Adrenal gland (tissue), 9 donors: ENCODE measurements at regions not wholly inside any gene's neighbourhood (a gene's known extent, or its start where the extent isn't known, plus 50 kb on each side); places are given as distances from the start of the nearest gene placed in this dataset.

Source experiments
- DNase-seq, 7 donors: peaks; one replicate each; pipeline ENCODE4 v3.0.0-alpha.2; 2019 to 2020
- H3K27ac ChIP-seq, 5 donors: fragments of 200-600 bp; sonication (generic) in 4 of 5; 1 replicate in 3 of 5; 2 replicates in 2 of 5; pipeline versions ENCODE4 v1.5.1 to v1.8.0; 2016 to 2020; ENCODE audit warnings: mild to moderate bottlenecking in 1 of 5
- H3K27me3 ChIP-seq: fragments of 200-600 bp; 2 replicates; pipeline ENCODE4 v1.8.0; 2021
- H3K36me3 ChIP-seq, 2 donors: fragments of 200-600 bp; replicated peaks in 1 of 2; 1 replicate in 1 of 2; 2 replicates in 1 of 2; pipeline versions ENCODE4 v1.5.1 to v1.8.0; 2018 to 2022
- H3K4me1 ChIP-seq, 2 donors: fragments of 200-600 bp; replicated peaks in 1 of 2; 1 replicate in 1 of 2; 2 replicates in 1 of 2; pipeline versions ENCODE4 v1.5.1 to v1.8.0; 2018 to 2021
- H3K4me3 ChIP-seq, 4 donors: fragments of 200-600 bp; sonication (generic) in 3 of 4; one replicate each; pipeline ENCODE4 v1.5.1; 2016 to 2018
- H3K9me3 ChIP-seq, 3 donors: fragments of 200-600 bp; sonication (generic) in 1 of 3; replicated peaks in 1 of 3; 1 replicate in 2 of 3; 2 replicates in 1 of 3; pipeline versions ENCODE4 v1.5.1 to v1.8.0; 2016 to 2021
- CTCF ChIP-seq, 6 experiments: fragments of 450-650 bp in 4 of 6; fragments of 200-600 bp in 2 of 6; sonication (generic) in 1 of 6; IDR thresholded peaks; 1 replicate in 5 of 6; 2 replicates in 1 of 6; pipeline versions ENCODE4 v1.5.1 to v1.8.0; 2016 to 2021; ENCODE audit warnings: antibody characterized with exemption in 6 of 6, mild to moderate bottlenecking in 2 of 6, moderate library complexity in 1 of 6
- POLR2A ChIP-seq, 2 donors: fragments of 450-650 bp; IDR thresholded peaks; one replicate each; pipeline ENCODE4 v1.6.1; 2017; ENCODE audit warnings: antibody characterized with exemption in 2 of 2, mild to moderate bottlenecking in 2 of 2, moderate library complexity in 1 of 2
- WGBS, 4 donors: extraction: QIAGEN DNeasy Blood & Tissue Kit in 2 of 4; methylation state at CpG; one replicate each; pipeline versions ENCODE4 v1.1.5 to v1.1.7; 2013 to 2017; 5-methylcytosine and 5-hydroxymethylcytosine counted together
- intact Hi-C, 2 donors: fragments of 100-400 bp; cut with DNase I; formaldehyde crosslinking; loops; one replicate each; pipeline versions ENCODE4 v1.14.1 to v1.15.0; 2022 to 2023
- donor health status: healthy with polysubstance abuse.
- donor health status: Bipolar disorder and iron deficiency.
- donor health status: DM: yes; HTN: yes; CAD: no.
- donor health status: DM: no; HTN: no; CAD: no.
- donor health status: DM: no; HTN: no; CAD: no.

DNA sequence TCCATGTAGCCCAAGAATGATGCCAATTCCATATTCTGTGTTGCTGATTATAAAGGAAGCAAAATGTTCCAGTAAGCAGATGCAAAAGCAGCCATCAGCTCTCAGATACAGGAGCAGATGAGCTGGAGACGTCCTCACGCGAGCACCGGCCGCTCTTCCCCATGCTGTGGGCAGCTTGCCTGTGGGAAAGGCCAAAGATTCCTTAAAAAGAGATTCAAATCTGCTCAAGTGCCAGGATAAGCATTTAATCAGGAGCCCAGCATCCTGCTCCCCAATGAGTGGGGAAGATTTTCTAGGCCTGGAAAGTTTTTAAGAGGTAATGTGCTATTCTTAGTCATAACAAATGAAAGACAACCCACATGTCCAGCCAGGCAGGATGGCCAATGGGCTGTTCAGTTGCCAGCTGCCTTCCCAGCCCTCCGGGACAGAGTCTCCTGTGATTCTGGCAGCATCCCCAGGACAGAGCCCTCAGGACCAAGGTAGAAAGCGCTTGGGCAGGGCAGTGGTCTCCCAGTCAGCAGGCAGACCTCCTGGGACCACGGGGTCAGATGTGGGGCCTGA lies 108.2 kb upstream of the TMPRSS2 start:
- DNase-seq = no peak
- TF ChIP-seq CTCF (IDR thresholded peaks at IDR 0.05) (no peak), POLR2A (IDR thresholded peaks at IDR 0.05) (no peak)
- Histone ChIP-seq H3K9me3 (no peaks in the 10 kb centered on the region), H3K4me3 (no peak overlapping the region), H3K27me3 (peaks cover 4% of the 10 kb centered on the region), H3K27ac (peak overlapping the region in 2 of 5 donors; percentile 47 to 50), H3K36me3 (no peaks in the 10 kb centered on the region), H3K4me1 (no peaks in the 10 kb centered on the region)
- WGBS, 4 donors = 67 to 85% (median 71%) methylated on average over 6 to 8 of the region's 8 CpGs
- intact Hi-C loops = loop anchor here in 1 of 2 donors (10.0 kb wide), 1 partner anchor 499 kb away; no protein-coding TSS in a partner anchor

DNA sequence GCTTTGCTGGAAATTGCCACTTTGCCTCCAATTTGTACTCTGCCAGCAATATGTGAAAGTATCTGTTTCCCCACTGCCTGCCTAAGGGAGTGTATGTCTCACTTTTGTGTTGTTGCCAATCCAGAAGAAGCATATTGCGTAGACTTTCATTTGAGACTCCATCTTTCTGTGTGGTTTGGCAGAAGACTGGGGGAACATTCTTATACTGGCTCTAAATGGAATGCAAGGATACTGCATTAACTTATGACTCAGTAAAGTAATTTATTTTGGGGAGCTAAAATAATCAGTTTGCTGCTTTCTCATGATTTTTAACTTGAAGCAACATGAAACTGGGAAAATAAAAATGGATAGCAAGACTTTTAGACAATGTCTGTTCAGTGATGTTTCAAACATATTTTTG lies 107.7 kb upstream of the TMPRSS2 start:
- WGBS, 4 donors = 77 to 90% (median 87%) methylated on average over 1 of the region's 1 CpG
- H3K4me3 ChIP-seq = no peak overlapping the region
- H3K4me1 ChIP-seq = no peaks in the 10 kb centered on the region

GRCh38 chr21:41614511-41614910 lies 106.6 kb upstream of the TMPRSS2 start:
- 78 to 86% (median 84%) methylated on average over 8 to 12 of the region's 12 CpGs for WGBS, 4 donors
- no peak overlapping the region for H3K27ac ChIP-seq
- H3K4me3 ChIP-seq = no peak overlapping the region
- DNase-seq = no peak
- H3K9me3 ChIP-seq = no peaks in the 10 kb centered on the region
- no peak for TF ChIP-seq CTCF (IDR thresholded peaks at IDR 0.05)
- peaks cover 5% of the 10 kb centered on the region for H3K27me3 ChIP-seq
- no peaks in the 10 kb centered on the region for H3K4me1 ChIP-seq
- no peaks in the 10 kb centered on the region for H3K36me3 ChIP-seq
- intact Hi-C loops = loop anchor here (5.0 to 10.0 kb wide), 3 partner anchors 163 to 508 kb away; no protein-coding TSS in a partner anchor

More for the DNA sequence above, 107.7 kb upstream of the TMPRSS2 start:
- peak overlapping the region in 2 of 5 donors; percentile 47 to 50 for H3K27ac ChIP-seq
- TF ChIP-seq POLR2A (IDR thresholded peaks at IDR 0.05) (no peak), CTCF (IDR thresholded peaks at IDR 0.05) (no peak)
- H3K9me3 ChIP-seq = no peaks in the 10 kb centered on the region
- peaks cover 5% of the 10 kb centered on the region for H3K27me3 ChIP-seq
- DNase-seq = no peak
- intact Hi-C loops = loop anchor here in 1 of 2 donors (10.0 kb wide), 1 partner anchor 499 kb away; no protein-coding TSS in a partner anchor
- no peaks in the 10 kb centered on the region for H3K36me3 ChIP-seq

- H3K27me3 ChIP-seq = peaks cover 5% of the 10 kb centered on the region
- no peaks in the 10 kb centered on the region for H3K36me3 ChIP-seq
- intact Hi-C loops = loop anchor here (5.0 to 10.0 kb wide), 3 partner anchors 164 to 509 kb away; no protein-coding TSS in a partner anchor
- H3K9me3 ChIP-seq = no peaks in the 10 kb centered on the region
- WGBS, 4 donors = 88 to 92% (median 90%) methylated on average over 18 to 19 of the region's 19 CpGs
- H3K4me1 ChIP-seq = no peaks in the 10 kb centered on the region
- TF ChIP-seq POLR2A (IDR thresholded peaks at IDR 0.05) (no peak), CTCF (IDR thresholded peaks at IDR 0.05) (no peak)
- no peak for DNase-seq
- no peak overlapping the region for H3K4me3 ChIP-seq
- peak overlapping the region in 1 of 5 donors; percentile 54 for H3K27ac ChIP-seq
Observed at GRCh38 chr21:41613533-41613909, 105.6 kb upstream of the TMPRSS2 start.
